ENCODE measurements at regions not wholly inside any gene's neighbourhood (a gene's known extent, or its start where the extent isn't known, plus 50 kb on each side); places are given as distances from the start of the nearest gene placed in this dataset.

DNA sequence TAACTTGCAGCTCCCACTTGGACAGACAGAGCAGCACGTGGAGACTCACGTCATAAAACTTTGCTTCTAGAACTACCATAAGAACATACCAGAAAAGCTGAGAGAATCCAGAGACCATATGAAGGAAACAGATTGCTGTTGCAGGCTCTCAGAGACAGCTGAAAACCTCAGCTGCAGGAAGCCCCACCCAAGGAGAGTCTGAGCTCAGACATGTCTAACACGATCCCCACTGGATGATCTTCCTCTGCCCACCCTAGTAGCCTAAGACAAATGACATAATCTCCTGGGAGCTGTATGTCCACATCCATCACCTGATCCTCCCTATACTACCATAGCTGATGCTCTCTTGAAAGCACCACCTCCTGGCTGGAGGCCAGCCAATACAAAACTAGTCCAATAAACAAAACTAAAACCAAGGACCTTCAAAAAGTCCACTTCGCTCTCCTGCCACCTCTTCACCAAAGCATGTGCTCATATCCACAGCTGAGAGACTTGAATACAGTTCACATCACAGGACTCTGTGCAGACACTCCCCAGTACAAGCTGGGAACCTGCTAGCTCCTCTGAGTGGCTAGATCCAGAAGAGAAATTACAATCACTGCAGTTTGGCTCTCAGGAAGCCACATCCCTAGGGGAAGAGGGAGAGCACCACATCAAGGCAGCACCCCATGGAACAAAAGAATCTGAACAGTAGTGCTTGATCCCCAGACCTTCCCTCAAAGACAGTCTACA, 257.4 kb downstream of the TRIM36 start:
- Histone ChIP-seq H3K4me2 (ENCODE audit: insufficient read depth, low read length) (no peak overlapping the region), H3K9me3 (replicated peaks; ENCODE audit: control insufficient read depth, insufficient read depth, low read depth, low read length) (no peaks in the 10 kb centered on the region), H3K4me3 (no peak overlapping the region), H3K36me3 (ENCODE audit: control insufficient read depth, insufficient read depth, low read length) (no peaks in the 10 kb centered on the region), H3K79me2 (ENCODE audit: control insufficient read depth, insufficient read depth, low read length) (no peaks in the 10 kb centered on the region), H3K27me3 (ENCODE audit: control insufficient read depth in 2 of 2, insufficient read depth in 2 of 2, low read length in 2 of 2) (no peaks in the 10 kb centered on the region), H4K20me1 (replicated peaks; ENCODE audit: control insufficient read depth, insufficient read depth, low read length) (no peaks in the 10 kb centered on the region), H3K27ac (ENCODE audit: extremely low read depth, low read depth, low read length) (no peak overlapping the region), H2AFZ (ENCODE audit: low read depth, low read length) (no peak overlapping the region), H3K9ac (ENCODE audit: insufficient read depth in 1 of 2, low read depth in 2 of 2, low read length in 2 of 2) (no peak overlapping the region), H3K4me1 (replicated peaks in 1 of 2; ENCODE audit: control insufficient read depth in 2 of 2, insufficient read depth in 2 of 2, low read length in 2 of 2) (no peaks in the 10 kb centered on the region), H3K9me1 (ENCODE audit: control insufficient read depth, insufficient read depth, low read length) (no peaks in the 10 kb centered on the region)
- POLR2A ChIA-PET, result no interaction called here
- no peak for DNase-seq (ENCODE audit: extremely low read depth in 1 of 4, low spot score in 3 of 4)
- intact Hi-C loops (cut with micrococcal nuclease) (no loop called here), in situ Hi-C loops (cut with MboI) (no loop called here)
- 0% methylated on average over 4 of the region's 4 CpGs for WGBS (ENCODE audit: insufficient coverage, low coverage, missing lambda C conversion rate)
- ATAC-seq, result no peak
- no peak for FAIRE-seq
- CTCF ChIA-PET (ENCODE audit: low intra/inter-chr PET ratio), result no interaction called here
- no TSS peak for BruUV-seq (replicated peaks)
- no peak for TF ChIP-seq ZNF668 (CRISPR knock-in tag; IDR thresholded peaks at IDR 0.05)
- TF ChIP-seq SP2 (IDR thresholded peaks at IDR 0.05; ENCODE audit: extremely low read depth, low read depth, low read length, poor library complexity, severe bottlenecking), result no peak
- no peak for TF ChIP-seq ZFX (CRISPR knock-in tag; IDR thresholded peaks at IDR 0.05)
- no peak for TF ChIP-seq XRCC5 (IDR thresholded peaks at IDR 0.05; ENCODE audit: low read depth, low read length)
- no peak for TF ChIP-seq RBM14 (IDR thresholded peaks at IDR 0.05; ENCODE audit: borderline replicate concordance, insufficient read depth, low read depth, low read length)
- no peak for TF ChIP-seq CTBP1 (IDR thresholded peaks at IDR 0.05; ENCODE audit: borderline replicate concordance)
- TF ChIP-seq ZNF212 (CRISPR knock-in tag; IDR thresholded peaks at IDR 0.05), result no peak
- TF ChIP-seq CREB3 (tag; conservative IDR thresholded peaks at IDR 0.05; ENCODE audit: low read depth), result no peak
- TF ChIP-seq ILK (tag; IDR thresholded peaks at IDR 0.05; ENCODE audit: borderline replicate concordance, low read depth), result no peak
- no peak for TF ChIP-seq PPARD (CRISPR knock-in tag; IDR thresholded peaks at IDR 0.05)
- no peak for TF ChIP-seq ZNF507 (tag; conservative IDR thresholded peaks at IDR 0.05)
- TF ChIP-seq POLR2G (IDR thresholded peaks at IDR 0.05; ENCODE audit: low read depth, low read length), result no peak
- TF ChIP-seq TAF15 (IDR thresholded peaks at IDR 0.05; ENCODE audit: low read depth, low read length), result no peak
- TF ChIP-seq GATAD2A (IDR thresholded peaks at IDR 0.05), result no peak
- TF ChIP-seq DLX4 (CRISPR knock-in tag; IDR thresholded peaks at IDR 0.05), result no peak
- no peak for TF ChIP-seq NCOA4 (IDR thresholded peaks at IDR 0.05; ENCODE audit: partially characterized antibody)

Data from K562 (cell line).